ENCODE measurements at regions not wholly inside any gene's neighbourhood (a gene's known extent, or its start where the extent isn't known, plus 50 kb on each side); places are given as distances from the start of the nearest gene placed in this dataset.
A peak's percentile ranks its signal among the peaks of the same experiment; 100 is the strongest.
"Not testable (repeated sequence)": the region's sequence is repeated elsewhere in the genome, so short reads cannot be mapped to it uniquely, and the experiment has no call there.

GRCh38 chr12:67045650-67046049, 223.5 kb upstream of the CAND1 start:
- DNase-seq = no peak

GRCh38 chr12:67046062-67046461, 223.1 kb upstream of the CAND1 start:
- DNase-seq = no peak

GRCh38 chr12:67047634-67048033, 221.5 kb upstream of the CAND1 start:
- DNase-seq = no peak

- DNase-seq = no peak
Observed at GRCh38 chr12:67048371-67048770, 220.8 kb upstream of the CAND1 start.

GRCh38 chr12:67049199-67049598, 220.0 kb upstream of the CAND1 start:
- DNase-seq = not testable (repeated sequence)

GRCh38 chr12:67052981-67053380, 216.2 kb upstream of the CAND1 start:
- DNase-seq = no peak

- no peak for DNase-seq
Observed at GRCh38 chr12:67056329-67056728, 212.8 kb upstream of the CAND1 start.

- no peak for DNase-seq
Observed at GRCh38 chr12:67057072-67057471, 212.1 kb upstream of the CAND1 start.

- DNase-seq = no peak
Observed at GRCh38 chr12:67062193-67062592, 207.0 kb upstream of the CAND1 start.

GRCh38 chr12:67067453-67068203, 201.5 kb upstream of the CAND1 start:
- no peak for DNase-seq

- DNase-seq = no peak
Observed at GRCh38 chr12:67068204-67068731, 200.9 kb upstream of the CAND1 start.

- DNase-seq = peak; percentile 39
Observed at GRCh38 chr12:67068761-67069450, 200.3 kb upstream of the CAND1 start.

- peak; percentile 44 for DNase-seq
Observed at GRCh38 chr12:67069451-67070306, 199.5 kb upstream of the CAND1 start.

GRCh38 chr12:67070307-67070600, 198.9 kb upstream of the CAND1 start:
- DNase-seq = no peak

- DNase-seq = no peak
Observed at GRCh38 chr12:67070604-67071003, 198.6 kb upstream of the CAND1 start.

- DNase-seq = not testable (repeated sequence)
Observed at GRCh38 chr12:67072281-67072680, 196.9 kb upstream of the CAND1 start.

GRCh38 chr12:67073336-67073735, 195.8 kb upstream of the CAND1 start:
- DNase-seq = no peak

- DNase-seq = no peak
Observed at GRCh38 chr12:67074072-67074471, 195.1 kb upstream of the CAND1 start.

GRCh38 chr12:67077617-67078016, 191.5 kb upstream of the CAND1 start:
- no peak for DNase-seq

GRCh38 chr12:67078957-67079356, 190.2 kb upstream of the CAND1 start:
- DNase-seq = no peak

GRCh38 chr12:67080637-67081036, 188.5 kb upstream of the CAND1 start:
- DNase-seq = no peak

GRCh38 chr12:67082221-67082620, 186.9 kb upstream of the CAND1 start:
- DNase-seq = no peak

- no peak for DNase-seq
Observed at GRCh38 chr12:67085699-67086098, 183.5 kb upstream of the CAND1 start.

GRCh38 chr12:67086116-67086515, 183.0 kb upstream of the CAND1 start:
- no peak for DNase-seq

All from CD4-positive, alpha-beta T cell treated with Interleukin-10 for 1 hour (primary cell).